ENCODE measurements at regions not wholly inside any gene's neighbourhood (a gene's known extent, or its start where the extent isn't known, plus 50 kb on each side); places are given as distances from the start of the nearest gene placed in this dataset.

DNA sequence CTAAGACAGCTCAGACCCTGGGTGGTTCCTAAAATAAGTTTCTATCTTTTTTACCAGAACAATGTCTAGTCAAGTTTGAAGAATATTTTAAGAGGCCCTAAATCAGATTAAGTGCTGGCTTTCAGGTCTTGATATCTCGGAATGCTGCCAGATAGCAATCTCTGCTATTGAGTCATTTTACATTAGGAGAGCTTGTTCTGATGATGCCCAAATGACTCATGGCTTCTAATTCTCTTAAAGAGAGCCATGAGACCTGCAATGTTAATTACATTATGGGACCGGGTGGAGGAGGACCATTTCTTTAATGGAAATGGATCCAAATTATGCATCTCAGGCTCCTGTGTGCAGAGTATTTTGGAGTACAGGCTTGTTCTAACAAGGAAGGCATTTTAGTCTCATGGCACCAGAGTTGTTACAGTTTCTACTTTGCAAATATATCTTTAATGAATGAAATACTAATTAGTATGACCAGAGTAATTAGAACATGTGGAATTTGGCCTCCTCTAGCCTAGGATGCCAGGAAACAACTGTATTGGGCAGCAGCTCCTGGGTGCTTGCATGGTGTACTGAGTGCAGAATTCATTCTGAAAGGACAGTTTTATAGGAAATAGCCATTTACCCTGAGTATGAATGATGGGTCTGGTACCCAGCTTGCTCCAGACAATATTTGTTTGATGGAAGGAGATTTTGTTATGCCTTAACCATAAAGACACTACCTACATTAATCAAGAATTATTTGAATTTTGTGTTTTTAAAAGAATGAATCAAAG lies 94.0 kb upstream of the SULT1C3 start:
- H3K27ac ChIP-seq (ENCODE audit: low read depth, low read length): no peak overlapping the region
- H3K4me1 ChIP-seq (ENCODE audit: insufficient read depth, low read length): no peaks in the 10 kb centered on the region
- no peaks in the 10 kb centered on the region for H3K27me3 ChIP-seq (ENCODE audit: control insufficient read depth in 1 of 2, insufficient read depth in 2 of 2, low read length in 2 of 2)
- H3K9me3 ChIP-seq (ENCODE audit: low read length): no peaks in the 10 kb centered on the region
- no peak overlapping the region for H3K9ac ChIP-seq (ENCODE audit: low read length)
- no peaks in the 10 kb centered on the region for H3K36me3 ChIP-seq (ENCODE audit: insufficient read depth, low read length)
- H3K4me3 ChIP-seq (ENCODE audit: low read depth in 1 of 2, low read length in 2 of 2): no peak overlapping the region

DNA sequence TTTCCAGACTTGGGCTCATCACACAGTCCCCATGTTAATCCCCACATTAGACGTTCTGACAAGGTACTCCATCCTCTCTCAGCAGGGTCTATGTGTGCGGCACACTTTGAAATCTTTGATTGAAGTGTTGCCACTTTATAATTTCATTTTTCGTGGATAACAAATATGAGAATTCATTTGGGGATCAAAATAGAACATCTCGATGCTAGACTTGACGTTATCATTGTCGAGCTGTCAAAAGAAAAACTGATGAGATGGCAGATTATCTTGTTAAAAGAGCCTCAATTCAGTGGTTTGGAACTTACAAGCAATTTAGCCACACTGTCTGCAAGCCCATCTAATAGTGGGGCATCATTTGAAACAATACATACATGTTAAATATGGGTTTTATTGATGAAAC lies 91.2 kb upstream of the SULT1C3 start:
- Histone ChIP-seq H3K4me1 (ENCODE audit: insufficient read depth, low read length) (no peaks in the 10 kb centered on the region), H3K4me3 (ENCODE audit: low read depth in 1 of 2, low read length in 2 of 2) (no peak overlapping the region), H3K27ac (ENCODE audit: low read depth, low read length) (no peak overlapping the region), H3K36me3 (ENCODE audit: insufficient read depth, low read length) (no peaks in the 10 kb centered on the region), H3K27me3 (ENCODE audit: control insufficient read depth in 1 of 2, insufficient read depth in 2 of 2, low read length in 2 of 2) (no peaks in the 10 kb centered on the region), H3K9me3 (ENCODE audit: low read length) (no peaks in the 10 kb centered on the region), H3K9ac (ENCODE audit: low read length) (no peak overlapping the region)

DNA sequence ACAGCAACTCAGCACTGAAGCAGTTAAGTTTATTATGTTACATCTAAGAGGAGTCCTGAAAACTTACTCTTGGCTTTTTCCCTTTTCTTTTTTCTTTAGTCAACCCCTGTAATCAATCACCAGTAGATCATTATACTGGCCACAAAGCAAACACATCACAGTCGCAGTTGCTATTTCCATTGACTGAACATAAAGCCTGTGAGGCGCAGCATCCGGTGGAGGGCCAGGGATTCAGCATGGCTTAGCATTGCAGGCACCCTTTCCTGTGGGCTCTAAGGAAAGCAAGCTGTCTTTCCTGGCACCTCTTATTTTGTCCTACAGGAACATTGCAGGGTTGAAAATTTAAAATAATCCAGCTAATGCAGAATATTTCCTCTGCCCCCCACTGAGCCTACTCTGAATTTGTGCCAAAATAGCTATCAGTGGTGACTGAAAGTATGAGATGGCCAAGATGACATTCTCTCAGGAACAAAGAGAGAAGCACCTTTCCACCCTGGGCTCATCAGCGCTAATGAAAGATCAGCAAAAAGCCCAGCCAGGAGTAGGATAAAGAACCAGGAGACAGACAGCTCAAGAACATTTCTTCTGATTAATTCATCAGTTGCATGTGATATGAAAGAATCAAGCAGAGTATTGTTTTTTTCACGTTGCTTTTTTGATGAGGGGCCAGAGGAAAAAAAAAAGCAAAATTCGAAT lies 85.3 kb upstream of the SULT1C3 start:
- no peaks in the 10 kb centered on the region for H3K4me1 ChIP-seq (ENCODE audit: insufficient read depth, low read length)
- no peak overlapping the region for H3K4me3 ChIP-seq (ENCODE audit: low read depth in 1 of 2, low read length in 2 of 2)
- no peaks in the 10 kb centered on the region for H3K36me3 ChIP-seq (ENCODE audit: insufficient read depth, low read length)
- no peak overlapping the region for H3K9ac ChIP-seq (ENCODE audit: low read length)
- H3K9me3 ChIP-seq (ENCODE audit: low read length): no peaks in the 10 kb centered on the region
- no peaks in the 10 kb centered on the region for H3K27me3 ChIP-seq (ENCODE audit: control insufficient read depth in 1 of 2, insufficient read depth in 2 of 2, low read length in 2 of 2)
- no peak overlapping the region for H3K27ac ChIP-seq (ENCODE audit: low read depth, low read length)

DNA sequence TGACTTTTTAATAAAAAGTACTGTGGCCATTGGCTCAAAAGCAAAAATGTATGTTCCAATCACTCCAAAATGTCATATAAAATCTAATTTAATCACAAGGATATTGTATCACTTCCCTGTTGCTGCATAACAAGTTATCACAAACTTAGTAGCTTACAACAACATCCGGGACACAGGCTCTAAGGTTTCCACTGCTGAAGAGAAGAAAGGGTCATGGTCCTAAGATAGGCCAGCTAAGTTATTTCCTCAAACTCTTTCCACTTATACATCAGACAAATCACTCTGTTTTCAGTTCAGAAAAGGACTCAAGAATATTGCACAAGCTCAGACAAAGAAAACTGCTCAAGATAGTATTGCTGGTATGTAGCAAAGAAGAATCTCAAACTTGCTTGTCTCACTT lies 78.5 kb upstream of the SULT1C3 start:
- no peaks in the 10 kb centered on the region for H3K27me3 ChIP-seq (ENCODE audit: control insufficient read depth in 1 of 2, insufficient read depth in 2 of 2, low read length in 2 of 2)
- no peak overlapping the region for H3K27ac ChIP-seq (ENCODE audit: low read depth, low read length)
- no peak overlapping the region for H3K9ac ChIP-seq (ENCODE audit: low read length)
- no peak overlapping the region for H3K4me3 ChIP-seq (ENCODE audit: low read depth in 1 of 2, low read length in 2 of 2)
- no peaks in the 10 kb centered on the region for H3K9me3 ChIP-seq (ENCODE audit: low read length)
- H3K4me1 ChIP-seq (ENCODE audit: insufficient read depth, low read length): no peaks in the 10 kb centered on the region
- no peaks in the 10 kb centered on the region for H3K36me3 ChIP-seq (ENCODE audit: insufficient read depth, low read length)

DNA sequence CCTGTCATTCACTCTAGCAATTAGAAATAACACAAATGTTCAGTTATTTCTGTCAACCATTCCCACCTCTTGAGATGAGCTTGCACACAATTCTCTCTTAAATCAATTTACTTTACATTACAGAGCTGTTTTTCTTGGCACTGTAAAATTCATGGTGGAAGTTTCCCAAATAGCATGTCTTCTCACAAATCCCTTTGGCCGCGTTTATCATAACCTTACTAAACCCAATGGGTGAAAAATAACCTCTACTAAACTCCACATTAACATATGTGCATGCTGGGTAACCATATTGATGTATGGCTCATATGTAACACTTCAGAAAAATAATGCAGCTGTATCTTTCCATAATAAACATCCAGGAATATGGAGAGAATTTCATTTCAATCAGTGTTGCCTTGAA lies 75.5 kb upstream of the SULT1C3 start:
- no peaks in the 10 kb centered on the region for H3K4me1 ChIP-seq (ENCODE audit: insufficient read depth, low read length)
- no peaks in the 10 kb centered on the region for H3K36me3 ChIP-seq (ENCODE audit: insufficient read depth, low read length)

DNA sequence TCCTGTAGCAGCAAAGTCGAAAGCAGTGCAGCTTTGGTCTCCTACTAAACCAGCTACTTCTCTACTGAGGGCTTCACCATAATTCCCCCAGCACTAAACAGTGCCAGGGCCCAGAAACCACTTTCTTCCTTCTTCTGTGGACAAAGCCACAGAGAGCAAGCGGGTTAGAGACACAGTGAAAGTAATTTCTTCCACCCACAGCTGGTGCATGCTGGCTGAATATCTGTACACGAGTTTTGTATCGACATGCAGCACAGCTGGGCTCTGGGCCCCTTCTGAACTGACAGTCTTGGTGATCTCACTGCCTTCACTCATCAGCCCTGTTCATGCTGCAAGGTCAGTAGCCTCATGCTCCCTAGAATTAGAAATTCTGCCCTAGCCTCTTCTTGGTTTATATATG lies 74.0 kb upstream of the SULT1C3 start:
- Histone ChIP-seq H3K9ac (ENCODE audit: low read length) (no peak overlapping the region), H3K27ac (ENCODE audit: low read depth, low read length) (no peak overlapping the region), H3K9me3 (ENCODE audit: low read length) (no peaks in the 10 kb centered on the region), H3K36me3 (ENCODE audit: insufficient read depth, low read length) (no peaks in the 10 kb centered on the region), H3K27me3 (ENCODE audit: control insufficient read depth in 1 of 2, insufficient read depth in 2 of 2, low read length in 2 of 2) (no peaks in the 10 kb centered on the region), H3K4me3 (ENCODE audit: low read depth in 1 of 2, low read length in 2 of 2) (no peak overlapping the region), H3K4me1 (ENCODE audit: insufficient read depth, low read length) (no peaks in the 10 kb centered on the region)

More for the DNA sequence above, 75.5 kb upstream of the SULT1C3 start:
- Histone ChIP-seq H3K27ac (ENCODE audit: low read depth, low read length) (no peak overlapping the region), H3K9me3 (ENCODE audit: low read length) (no peaks in the 10 kb centered on the region), H3K9ac (ENCODE audit: low read length) (no peak overlapping the region), H3K27me3 (ENCODE audit: control insufficient read depth in 1 of 2, insufficient read depth in 2 of 2, low read length in 2 of 2) (no peaks in the 10 kb centered on the region), H3K4me3 (ENCODE audit: low read depth in 1 of 2, low read length in 2 of 2) (no peak overlapping the region)

DNA sequence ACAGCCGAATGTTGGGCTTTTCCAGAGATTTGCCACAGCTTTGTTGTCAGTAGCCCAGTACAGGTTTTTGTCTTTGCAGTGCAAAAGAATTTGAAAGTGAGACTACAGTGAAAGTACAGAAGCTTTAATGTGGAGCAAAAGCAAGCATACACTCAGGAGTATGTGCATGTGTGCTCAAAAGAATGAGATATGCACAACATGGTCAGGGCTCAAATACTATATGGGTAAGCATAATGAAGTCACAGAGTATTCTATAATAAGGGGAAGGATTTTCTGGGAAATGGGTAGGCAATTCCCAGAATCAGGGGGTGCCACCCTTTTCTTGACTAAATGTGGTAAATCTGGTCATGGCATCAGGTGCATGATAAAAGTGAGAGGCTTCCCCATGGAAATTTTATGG lies 72.1 kb upstream of the SULT1C3 start:
- Histone ChIP-seq H3K9ac (ENCODE audit: low read length) (no peak overlapping the region), H3K9me3 (ENCODE audit: low read length) (no peaks in the 10 kb centered on the region), H3K36me3 (ENCODE audit: insufficient read depth, low read length) (no peaks in the 10 kb centered on the region), H3K27ac (ENCODE audit: low read depth, low read length) (no peak overlapping the region), H3K4me1 (ENCODE audit: insufficient read depth, low read length) (no peaks in the 10 kb centered on the region), H3K27me3 (ENCODE audit: control insufficient read depth in 1 of 2, insufficient read depth in 2 of 2, low read length in 2 of 2) (no peaks in the 10 kb centered on the region), H3K4me3 (ENCODE audit: low read depth in 1 of 2, low read length in 2 of 2) (no peak overlapping the region)

DNA sequence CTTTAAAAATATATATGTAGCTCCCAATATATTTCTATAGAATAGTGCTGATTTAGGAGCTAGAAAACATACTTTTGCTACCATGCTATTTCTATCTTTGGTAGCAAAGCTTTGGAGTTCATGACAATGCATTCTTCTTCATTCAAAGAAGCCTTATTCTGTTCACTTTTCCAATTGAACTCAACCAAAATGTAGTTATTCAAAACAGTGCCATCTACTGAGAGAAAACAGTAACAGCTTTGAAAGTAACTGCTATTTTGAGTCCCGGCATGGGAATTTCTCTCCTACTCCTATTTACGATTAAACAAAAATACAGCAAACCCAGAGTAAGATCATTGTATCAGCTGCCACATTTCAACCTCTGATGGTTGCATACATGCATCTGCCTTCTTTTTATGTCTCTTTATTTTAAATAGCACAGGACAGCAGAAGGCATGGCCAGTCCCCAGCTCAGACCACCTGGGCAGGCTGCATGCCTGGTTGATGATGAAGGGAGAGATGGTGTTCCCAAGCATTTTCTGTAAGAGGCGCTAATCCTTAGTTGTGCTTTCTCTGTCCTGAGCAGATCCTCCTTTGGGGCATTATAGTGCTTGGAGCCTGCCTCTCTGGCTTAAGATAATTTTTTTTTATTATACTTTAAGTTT lies 69.7 kb upstream of the SULT1C3 start:
- H3K27me3 ChIP-seq (ENCODE audit: control insufficient read depth in 1 of 2, insufficient read depth in 2 of 2, low read length in 2 of 2): no peaks in the 10 kb centered on the region
- no peaks in the 10 kb centered on the region for H3K9me3 ChIP-seq (ENCODE audit: low read length)
- H3K4me3 ChIP-seq (ENCODE audit: low read depth in 1 of 2, low read length in 2 of 2): no peak overlapping the region
- no peaks in the 10 kb centered on the region for H3K36me3 ChIP-seq (ENCODE audit: insufficient read depth, low read length)
- H3K27ac ChIP-seq (ENCODE audit: low read depth, low read length): no peak overlapping the region
- H3K4me1 ChIP-seq (ENCODE audit: insufficient read depth, low read length): no peaks in the 10 kb centered on the region
- H3K9ac ChIP-seq (ENCODE audit: low read length): no peak overlapping the region

DNA sequence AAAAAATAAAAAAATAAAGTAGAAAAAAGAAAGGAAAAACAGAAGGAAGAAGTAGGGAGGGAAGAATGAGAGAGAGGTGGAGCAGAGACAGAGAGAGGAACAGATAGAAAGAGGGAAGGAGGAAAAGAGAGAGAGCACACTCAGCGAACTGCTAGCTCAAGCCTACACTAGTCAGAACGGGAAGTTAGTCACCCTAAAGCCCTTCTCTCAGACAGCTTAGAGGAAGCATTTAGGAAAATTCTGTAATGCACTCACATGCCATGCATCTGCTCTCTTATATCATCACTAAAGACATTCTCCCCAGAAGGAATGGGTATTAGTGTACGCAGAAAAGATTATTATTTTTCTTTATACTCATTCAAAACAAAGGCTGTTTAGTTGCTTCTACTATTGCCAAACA lies 68.1 kb upstream of the SULT1C3 start:
- Histone ChIP-seq H3K4me3 (ENCODE audit: low read depth in 1 of 2, low read length in 2 of 2) (no peak overlapping the region), H3K27ac (ENCODE audit: low read depth, low read length) (no peak overlapping the region)

DNA sequence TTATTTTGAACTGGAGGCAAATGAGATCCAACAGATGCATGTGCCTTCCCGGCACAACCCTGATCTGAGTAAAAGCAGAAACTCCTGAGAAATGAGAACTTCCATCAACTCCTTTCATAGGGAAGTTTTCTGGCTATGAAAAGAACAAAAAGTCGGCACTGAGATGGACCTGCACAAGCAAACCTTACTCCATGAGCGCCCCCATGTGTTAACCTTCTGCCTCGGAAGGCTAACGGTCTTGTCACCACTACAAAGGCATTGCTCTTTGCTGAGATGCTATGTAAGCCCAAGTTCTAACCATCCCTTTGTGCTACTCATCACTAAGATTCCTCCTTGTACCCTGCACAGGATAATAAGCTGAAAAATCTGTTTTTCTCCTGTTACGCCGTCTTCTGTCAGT lies 57.3 kb upstream of the SULT1C3 start:
- Histone ChIP-seq H3K4me1 (ENCODE audit: insufficient read depth, low read length) (no peaks in the 10 kb centered on the region), H3K27me3 (ENCODE audit: control insufficient read depth in 1 of 2, insufficient read depth in 2 of 2, low read length in 2 of 2) (no peaks in the 10 kb centered on the region), H3K27ac (ENCODE audit: low read depth, low read length) (no peak overlapping the region), H3K36me3 (ENCODE audit: insufficient read depth, low read length) (no peaks in the 10 kb centered on the region), H3K9me3 (ENCODE audit: low read length) (no peaks in the 10 kb centered on the region), H3K9ac (ENCODE audit: low read length) (no peak overlapping the region), H3K4me3 (ENCODE audit: low read depth in 1 of 2, low read length in 2 of 2) (no peak overlapping the region)

More for the DNA sequence above, 68.1 kb upstream of the SULT1C3 start:
- no peaks in the 10 kb centered on the region for H3K36me3 ChIP-seq (ENCODE audit: insufficient read depth, low read length)
- no peaks in the 10 kb centered on the region for H3K4me1 ChIP-seq (ENCODE audit: insufficient read depth, low read length)
- no peaks in the 10 kb centered on the region for H3K27me3 ChIP-seq (ENCODE audit: control insufficient read depth in 1 of 2, insufficient read depth in 2 of 2, low read length in 2 of 2)
- no peak overlapping the region for H3K9ac ChIP-seq (ENCODE audit: low read length)
- H3K9me3 ChIP-seq (ENCODE audit: low read length): no peaks in the 10 kb centered on the region

DNA sequence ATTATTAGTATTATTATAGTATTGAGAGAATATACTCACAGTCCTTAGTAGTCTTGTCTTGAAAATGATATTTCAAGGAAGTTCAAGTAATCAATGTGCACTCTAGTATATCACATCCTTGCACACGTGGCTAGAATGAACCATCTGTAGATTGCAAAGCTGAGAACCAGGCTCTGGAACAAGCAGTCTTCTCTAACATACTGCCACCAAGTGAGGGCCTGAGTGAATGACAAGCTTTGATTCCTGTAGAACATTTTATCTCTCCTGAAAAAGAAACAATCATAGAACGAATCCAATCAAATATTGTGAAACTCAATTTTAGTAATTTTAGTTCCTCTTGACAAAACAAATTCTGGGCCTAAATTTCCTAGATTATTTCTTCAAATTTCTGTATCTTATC lies 55.3 kb upstream of the SULT1C3 start:
- H3K27me3 ChIP-seq (ENCODE audit: control insufficient read depth in 1 of 2, insufficient read depth in 2 of 2, low read length in 2 of 2): no peaks in the 10 kb centered on the region
- no peaks in the 10 kb centered on the region for H3K36me3 ChIP-seq (ENCODE audit: insufficient read depth, low read length)
- H3K4me3 ChIP-seq (ENCODE audit: low read depth in 1 of 2, low read length in 2 of 2): no peak overlapping the region
- no peaks in the 10 kb centered on the region for H3K9me3 ChIP-seq (ENCODE audit: low read length)
- H3K9ac ChIP-seq (ENCODE audit: low read length): no peak overlapping the region
- H3K4me1 ChIP-seq (ENCODE audit: insufficient read depth, low read length): no peaks in the 10 kb centered on the region
- no peak overlapping the region for H3K27ac ChIP-seq (ENCODE audit: low read depth, low read length)
